ENCODE measurements at regions not wholly inside any gene's neighbourhood (a gene's known extent, or its start where the extent isn't known, plus 50 kb on each side); places are given as distances from the start of the nearest gene placed in this dataset.

GRCh38 chr2:236317938-236318396, 53.8 kb upstream of the ASB18 start:
- Histone ChIP-seq H3K4me1 (ENCODE audit: insufficient read depth, low read length) (no peaks in the 10 kb centered on the region), H3K4me3 (ENCODE audit: insufficient read depth, low read length) (no peak overlapping the region), H3K27ac (ENCODE audit: low read depth, low read length) (no peak overlapping the region), H4K20me1 (ENCODE audit: insufficient read depth, low read length) (no peaks in the 10 kb centered on the region), H2AFZ (ENCODE audit: low read length) (no peak overlapping the region), H3K79me2 (ENCODE audit: insufficient read depth, low read length) (no peaks in the 10 kb centered on the region), H3K36me3 (ENCODE audit: insufficient read depth, low read length) (no peaks in the 10 kb centered on the region), H3K4me2 (ENCODE audit: insufficient read depth, low read length) (no peak overlapping the region), H3K27me3 (ENCODE audit: insufficient read depth, low read length) (peaks cover 3% of the 10 kb centered on the region), H3K9me3 (ENCODE audit: low read depth, low read length) (no peaks in the 10 kb centered on the region)
- DNase-seq (ENCODE audit: insufficient read length, low spot score, missing footprints) = no peak
- TF ChIP-seq, protein P1, sequence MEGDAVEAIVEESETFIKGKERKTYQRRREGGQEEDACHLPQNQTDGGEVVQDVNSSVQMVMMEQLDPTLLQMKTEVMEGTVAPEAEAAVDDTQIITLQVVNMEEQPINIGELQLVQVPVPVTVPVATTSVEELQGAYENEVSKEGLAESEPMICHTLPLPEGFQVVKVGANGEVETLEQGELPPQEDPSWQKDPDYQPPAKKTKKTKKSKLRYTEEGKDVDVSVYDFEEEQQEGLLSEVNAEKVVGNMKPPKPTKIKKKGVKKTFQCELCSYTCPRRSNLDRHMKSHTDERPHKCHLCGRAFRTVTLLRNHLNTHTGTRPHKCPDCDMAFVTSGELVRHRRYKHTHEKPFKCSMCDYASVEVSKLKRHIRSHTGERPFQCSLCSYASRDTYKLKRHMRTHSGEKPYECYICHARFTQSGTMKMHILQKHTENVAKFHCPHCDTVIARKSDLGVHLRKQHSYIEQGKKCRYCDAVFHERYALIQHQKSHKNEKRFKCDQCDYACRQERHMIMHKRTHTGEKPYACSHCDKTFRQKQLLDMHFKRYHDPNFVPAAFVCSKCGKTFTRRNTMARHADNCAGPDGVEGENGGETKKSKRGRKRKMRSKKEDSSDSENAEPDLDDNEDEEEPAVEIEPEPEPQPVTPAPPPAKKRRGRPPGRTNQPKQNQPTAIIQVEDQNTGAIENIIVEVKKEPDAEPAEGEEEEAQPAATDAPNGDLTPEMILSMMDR (IDR thresholded peaks at IDR 0.05; ENCODE audit: extremely low read depth, low read depth, low read length) = no peak

- H2AFZ ChIP-seq (ENCODE audit: low read length) = no peak overlapping the region
- TF ChIP-seq, protein P1 (IDR thresholded peaks at IDR 0.05; ENCODE audit: extremely low read depth, low read depth, low read length) = no peak
- H3K36me3 ChIP-seq (ENCODE audit: insufficient read depth, low read length) = no peaks in the 10 kb centered on the region
- no peak for DNase-seq (ENCODE audit: insufficient read length, low spot score, missing footprints)
- H3K4me1 ChIP-seq (ENCODE audit: insufficient read depth, low read length) = no peaks in the 10 kb centered on the region
- H4K20me1 ChIP-seq (ENCODE audit: insufficient read depth, low read length) = no peaks in the 10 kb centered on the region
- H3K4me3 ChIP-seq (ENCODE audit: insufficient read depth, low read length) = no peak overlapping the region
- no peaks in the 10 kb centered on the region for H3K79me2 ChIP-seq (ENCODE audit: insufficient read depth, low read length)
- H3K4me2 ChIP-seq (ENCODE audit: insufficient read depth, low read length) = no peak overlapping the region
- H3K27me3 ChIP-seq (ENCODE audit: insufficient read depth, low read length) = peaks cover 3% of the 10 kb centered on the region
- no peaks in the 10 kb centered on the region for H3K9me3 ChIP-seq (ENCODE audit: low read depth, low read length)
- H3K27ac ChIP-seq (ENCODE audit: low read depth, low read length) = no peak overlapping the region
Observed at GRCh38 chr2:236318401-236318800, 54.2 kb upstream of the ASB18 start.

- Histone ChIP-seq H4K20me1 (ENCODE audit: insufficient read depth, low read length) (no peaks in the 10 kb centered on the region), H3K36me3 (ENCODE audit: insufficient read depth, low read length) (no peaks in the 10 kb centered on the region), H3K79me2 (ENCODE audit: insufficient read depth, low read length) (no peaks in the 10 kb centered on the region), H3K4me2 (ENCODE audit: insufficient read depth, low read length) (no peak overlapping the region), H3K4me3 (ENCODE audit: insufficient read depth, low read length) (no peak overlapping the region), H3K9me3 (ENCODE audit: low read depth, low read length) (no peaks in the 10 kb centered on the region), H3K27me3 (ENCODE audit: insufficient read depth, low read length) (peaks cover 3% of the 10 kb centered on the region), H3K27ac (ENCODE audit: low read depth, low read length) (no peak overlapping the region), H3K4me1 (ENCODE audit: insufficient read depth, low read length) (no peaks in the 10 kb centered on the region), H2AFZ (ENCODE audit: low read length) (no peak overlapping the region)
- TF ChIP-seq, protein P1 (IDR thresholded peaks at IDR 0.05; ENCODE audit: extremely low read depth, low read depth, low read length) = no peak
- no peak for DNase-seq (ENCODE audit: insufficient read length, low spot score, missing footprints)
Observed at GRCh38 chr2:236319036-236319435, 54.8 kb upstream of the ASB18 start.

DNA sequence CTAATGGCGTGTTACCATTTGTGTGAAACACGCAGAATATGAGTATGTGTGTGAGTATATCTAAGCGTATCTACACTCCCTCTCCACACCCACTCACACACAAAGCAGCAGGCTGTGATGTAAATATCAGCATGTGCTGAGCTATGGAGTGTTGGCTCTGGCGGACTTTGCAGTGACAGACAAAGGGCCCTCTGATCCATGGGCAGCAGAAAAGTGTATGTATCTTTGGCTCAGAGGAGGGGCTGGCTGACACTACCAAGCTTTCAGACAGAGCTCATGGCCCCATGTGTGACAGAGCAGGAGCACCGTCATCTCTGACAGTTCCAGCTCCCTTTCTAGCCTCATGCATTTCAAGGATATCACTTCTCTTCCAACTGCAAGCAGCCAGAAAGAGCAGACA, 57.2 kb upstream of the ASB18 start:
- H4K20me1 ChIP-seq (ENCODE audit: insufficient read depth, low read length) = no peaks in the 10 kb centered on the region
- H3K4me2 ChIP-seq (ENCODE audit: insufficient read depth, low read length) = no peak overlapping the region
- H3K79me2 ChIP-seq (ENCODE audit: insufficient read depth, low read length) = no peaks in the 10 kb centered on the region
- TF ChIP-seq, protein P1 (IDR thresholded peaks at IDR 0.05; ENCODE audit: extremely low read depth, low read depth, low read length) = no peak
- no peaks in the 10 kb centered on the region for H3K36me3 ChIP-seq (ENCODE audit: insufficient read depth, low read length)
- no peaks in the 10 kb centered on the region for H3K9me3 ChIP-seq (ENCODE audit: low read depth, low read length)
- H3K4me1 ChIP-seq (ENCODE audit: insufficient read depth, low read length) = no peaks in the 10 kb centered on the region
- H3K27me3 ChIP-seq (ENCODE audit: insufficient read depth, low read length) = peaks cover 6% of the 10 kb centered on the region
- H3K27ac ChIP-seq (ENCODE audit: low read depth, low read length) = no peak overlapping the region
- DNase-seq (ENCODE audit: insufficient read length, low spot score, missing footprints) = no peak
- H3K4me3 ChIP-seq (ENCODE audit: insufficient read depth, low read length) = no peak overlapping the region
- no peak overlapping the region for H2AFZ ChIP-seq (ENCODE audit: low read length)

All from osteoblast (primary cell).